HG03571 (cell line): ENCODE measurements at regions not wholly inside any gene's neighbourhood (a gene's known extent, or its start where the extent isn't known, plus 50 kb on each side); places are given as distances from the start of the nearest gene placed in this dataset.

ENCODE experiments used
- ATAC-seq: cut with Tn5 transposase; IDR thresholded peaks from one replicate; pipeline ENCODE4 v1.9.1; 2021; ENCODE audit not compliant: unreplicated experiment

DNA sequence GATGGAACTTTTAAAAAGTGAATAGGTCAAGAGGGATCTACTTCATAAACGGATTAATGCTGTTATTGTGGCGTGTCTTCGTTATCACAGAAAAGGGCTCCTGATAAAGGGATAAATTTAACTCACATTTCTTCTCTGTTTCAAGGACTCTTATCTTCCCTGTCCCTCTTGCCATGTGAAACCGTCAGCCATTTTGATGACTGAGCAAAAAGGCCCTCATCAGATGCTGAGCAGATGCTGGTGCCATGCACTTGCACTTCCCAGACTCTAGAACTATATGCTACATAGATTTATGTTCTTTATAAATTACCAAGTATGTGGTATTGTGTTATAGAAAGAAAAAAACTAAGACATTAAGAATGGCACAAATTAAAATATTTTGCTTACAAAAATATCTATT, 1011.8 kb upstream of the GBE1 start:
- ATAC-seq: no peak

DNA sequence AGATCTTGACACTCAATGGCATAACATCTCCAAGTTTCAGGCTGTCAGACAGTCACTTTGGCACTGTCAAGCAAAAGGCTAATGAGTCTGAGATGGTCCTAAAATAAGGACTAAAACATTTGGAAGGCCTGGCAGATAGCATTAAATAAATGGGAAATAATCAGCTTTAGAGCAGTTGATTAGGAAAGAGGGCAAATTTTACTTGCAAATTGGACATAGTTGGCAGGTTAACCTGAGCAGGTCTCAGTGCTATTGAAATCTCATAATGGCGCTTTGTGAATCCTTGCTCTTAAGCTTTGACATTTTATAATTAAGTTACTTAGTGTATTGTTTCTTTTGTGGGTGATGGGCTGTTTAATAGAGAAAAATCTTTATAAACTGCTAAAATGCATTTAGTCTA, 1003.1 kb upstream of the GBE1 start:
- ATAC-seq: no peak

DNA sequence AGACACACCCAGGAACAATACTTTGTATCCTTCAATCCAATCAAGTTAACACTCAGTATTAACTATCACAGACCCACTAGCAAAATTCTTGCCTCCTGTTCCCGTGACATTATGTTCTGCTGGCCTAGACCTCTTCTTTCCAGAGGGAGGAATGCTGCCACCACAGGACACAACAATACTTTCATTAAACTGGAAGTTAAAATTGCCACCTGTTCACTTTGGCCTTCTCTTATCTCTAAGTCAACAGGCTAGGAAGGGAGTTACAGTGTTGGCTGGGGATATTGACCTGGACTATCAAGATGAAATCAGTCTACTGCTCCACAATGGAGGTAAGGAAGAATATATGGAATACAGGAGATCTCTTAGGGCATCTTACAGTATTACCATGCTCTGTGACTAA, 1000.4 kb upstream of the GBE1 start:
- no peak for ATAC-seq

DNA sequence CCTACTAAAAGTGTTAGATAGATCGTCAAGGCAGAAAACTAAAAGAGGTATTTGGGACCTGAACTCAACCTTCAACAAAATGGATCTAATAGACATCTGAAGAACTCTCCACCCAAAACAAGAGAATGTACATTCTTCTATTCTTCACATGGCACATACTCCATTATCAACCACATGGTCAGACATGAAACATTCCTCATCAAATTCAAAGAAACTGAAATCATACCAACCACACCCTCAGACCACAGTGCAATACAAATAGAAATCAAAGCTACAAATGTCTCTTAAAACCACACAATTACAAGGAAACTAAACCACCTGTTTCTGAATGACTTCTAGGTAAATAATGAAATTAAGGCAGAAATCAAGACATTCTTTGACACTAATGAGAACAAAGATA, 984.1 kb upstream of the GBE1 start:
- no peak for ATAC-seq

DNA sequence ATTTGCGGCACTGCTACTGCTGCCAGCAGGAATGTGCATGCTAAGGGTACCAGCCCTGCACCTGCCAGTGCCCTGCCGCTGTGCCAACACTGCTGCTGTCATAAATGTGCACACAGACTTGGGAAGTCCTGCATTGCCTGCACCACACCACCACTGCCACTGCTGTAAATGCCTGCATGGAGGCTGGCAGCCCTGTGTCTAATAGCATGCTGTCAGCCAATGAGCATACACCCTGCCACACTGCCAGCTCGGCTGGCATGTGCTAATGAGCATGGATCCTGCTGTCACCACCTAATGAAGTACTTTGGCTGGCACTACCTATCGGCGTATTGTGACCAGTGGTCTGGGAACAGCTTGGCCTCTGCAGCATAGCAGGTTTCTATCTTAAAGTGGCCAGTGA, 981.8 kb upstream of the GBE1 start:
- no peak for ATAC-seq

DNA sequence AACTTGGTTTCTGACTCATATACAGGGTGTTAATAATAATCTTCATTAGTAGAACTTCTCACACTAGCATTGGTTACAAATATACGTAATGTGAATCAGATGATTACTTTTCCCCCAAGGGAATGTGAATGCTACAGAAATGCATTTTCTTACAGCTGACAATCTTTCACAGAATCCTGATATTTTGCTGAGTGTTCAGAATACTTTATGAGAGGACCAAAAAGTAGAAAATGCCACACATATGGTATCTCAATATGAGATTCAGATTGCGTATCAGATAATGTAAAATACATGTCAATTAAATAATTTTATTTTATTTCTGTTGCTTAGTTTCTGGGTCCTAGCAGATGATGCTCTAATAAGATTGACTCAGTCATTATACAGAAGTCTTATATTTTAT, 979.9 kb upstream of the GBE1 start:
- ATAC-seq: no peak

DNA sequence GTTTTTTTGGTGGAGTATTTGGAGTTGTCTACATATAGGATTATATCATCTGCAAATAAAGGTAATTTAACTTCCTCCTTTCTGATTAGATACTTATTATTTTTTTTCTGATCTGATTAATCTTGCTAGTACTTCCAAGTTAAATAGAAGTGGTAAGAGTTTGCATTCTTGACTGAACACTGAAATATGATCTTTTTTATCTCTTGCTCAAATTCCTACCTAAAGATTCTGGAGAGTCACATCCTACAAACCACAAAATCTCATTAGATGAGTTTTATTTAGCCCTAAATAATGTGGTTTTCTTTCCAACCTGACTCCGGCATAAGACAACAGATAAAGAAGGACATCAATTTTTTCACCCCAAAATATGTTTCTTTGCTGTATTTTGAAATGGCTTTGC, 977.9 kb upstream of the GBE1 start:
- ATAC-seq: no peak

DNA sequence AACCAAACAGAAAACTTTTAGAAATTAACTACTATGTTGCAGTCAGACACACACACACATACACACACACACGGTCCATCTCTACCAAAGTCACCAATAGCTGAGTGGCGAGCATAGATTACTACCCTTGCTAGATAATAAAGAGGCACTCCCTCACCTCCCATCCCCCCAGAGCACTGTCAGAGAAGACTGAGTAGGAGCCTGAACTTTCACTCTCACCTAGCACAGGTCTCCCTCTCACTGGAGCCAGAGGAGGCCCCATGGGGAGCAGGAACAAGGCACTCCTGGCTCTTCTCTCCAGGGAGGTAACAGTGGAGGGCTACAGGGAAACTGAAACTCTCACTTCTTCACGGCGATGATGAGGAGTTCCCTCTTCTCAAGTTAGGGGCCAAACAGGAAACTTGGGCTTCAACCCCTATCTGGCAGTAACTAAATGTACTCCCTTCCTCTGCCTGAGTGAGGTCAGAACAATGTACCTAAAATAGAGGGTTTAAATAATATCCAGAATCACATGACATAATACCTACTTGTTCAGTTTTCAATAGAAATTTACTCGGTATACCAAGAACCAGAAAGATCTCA, 975.3 kb upstream of the GBE1 start:
- no peak for ATAC-seq

DNA sequence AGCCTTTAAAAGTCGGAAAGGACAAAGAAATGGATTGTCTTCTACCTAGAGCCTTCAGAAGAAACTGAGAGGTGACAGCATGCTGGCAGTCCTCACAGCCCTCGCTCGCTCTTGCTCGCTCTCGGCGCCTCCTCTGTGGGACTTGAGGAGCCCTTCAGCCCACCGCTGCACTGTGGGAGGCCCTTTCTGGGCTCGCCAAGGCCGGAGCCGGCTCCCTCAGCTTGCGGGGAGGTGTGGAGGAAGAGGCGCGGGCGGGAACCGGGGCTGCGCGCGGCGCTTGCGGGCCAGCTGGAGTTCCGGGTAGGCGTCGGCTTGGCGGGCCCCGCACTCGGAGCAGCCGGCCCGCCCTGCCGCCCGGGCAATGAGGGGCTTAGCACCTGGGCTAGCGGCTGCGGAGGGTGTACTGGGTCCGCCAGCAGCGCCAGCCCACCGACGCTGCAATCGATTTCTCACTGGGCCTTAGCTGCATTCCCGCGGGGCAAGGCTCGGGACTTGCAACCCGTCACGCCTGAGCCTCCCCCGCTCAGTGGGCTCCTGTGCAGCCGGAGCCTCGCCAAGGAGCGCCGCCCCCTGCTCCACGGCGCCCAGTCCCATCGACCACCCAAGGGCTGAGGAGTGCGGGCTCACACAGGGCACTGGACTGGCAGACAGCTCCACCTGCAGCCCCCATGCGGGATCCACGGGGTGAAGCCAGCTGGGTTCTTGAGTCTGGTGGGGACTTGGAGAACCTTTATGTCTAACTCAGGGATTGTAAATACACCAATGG, 953.8 kb upstream of the GBE1 start:
- no peak for ATAC-seq

DNA sequence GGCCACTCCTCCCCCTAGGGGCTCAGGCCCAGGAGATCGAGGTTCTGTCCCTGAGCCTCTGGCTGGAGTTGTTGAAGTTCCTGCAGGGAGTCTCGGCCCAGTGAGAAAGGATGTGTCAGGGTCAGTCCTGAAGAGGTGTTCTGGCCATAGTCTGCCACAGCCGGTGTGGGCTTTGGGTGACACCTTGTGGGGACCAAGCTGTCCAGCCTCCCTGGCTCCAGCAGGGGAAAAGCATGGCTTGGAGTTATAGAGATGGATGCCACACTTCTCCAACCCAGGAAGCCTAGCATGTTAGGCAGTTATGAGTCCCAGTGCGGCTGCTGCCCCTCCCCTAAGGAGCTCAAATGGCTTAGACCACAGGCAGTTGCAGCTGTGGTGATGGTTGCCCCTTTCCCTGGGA, 945.6 kb upstream of the GBE1 start:
- ATAC-seq: no peak

DNA sequence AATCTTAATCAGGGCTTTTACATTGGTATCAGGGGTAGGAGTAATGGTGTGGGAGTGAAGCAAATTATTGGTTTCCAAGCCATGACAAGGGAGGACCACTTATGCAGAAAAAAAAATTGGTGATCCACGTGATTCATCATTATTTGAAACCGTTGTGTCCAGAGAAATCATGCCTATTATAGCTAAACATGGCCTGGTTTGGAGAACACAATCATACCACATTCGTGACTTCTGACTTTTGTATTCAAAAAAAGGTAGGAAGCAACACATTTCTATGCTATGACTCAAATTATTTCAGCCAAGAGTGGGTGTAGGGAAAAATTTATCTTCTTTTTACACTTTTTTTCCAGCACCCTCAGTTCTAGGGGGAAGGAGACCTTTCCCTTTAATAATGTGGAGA, 924.3 kb upstream of the GBE1 start:
- ATAC-seq: no peak

DNA sequence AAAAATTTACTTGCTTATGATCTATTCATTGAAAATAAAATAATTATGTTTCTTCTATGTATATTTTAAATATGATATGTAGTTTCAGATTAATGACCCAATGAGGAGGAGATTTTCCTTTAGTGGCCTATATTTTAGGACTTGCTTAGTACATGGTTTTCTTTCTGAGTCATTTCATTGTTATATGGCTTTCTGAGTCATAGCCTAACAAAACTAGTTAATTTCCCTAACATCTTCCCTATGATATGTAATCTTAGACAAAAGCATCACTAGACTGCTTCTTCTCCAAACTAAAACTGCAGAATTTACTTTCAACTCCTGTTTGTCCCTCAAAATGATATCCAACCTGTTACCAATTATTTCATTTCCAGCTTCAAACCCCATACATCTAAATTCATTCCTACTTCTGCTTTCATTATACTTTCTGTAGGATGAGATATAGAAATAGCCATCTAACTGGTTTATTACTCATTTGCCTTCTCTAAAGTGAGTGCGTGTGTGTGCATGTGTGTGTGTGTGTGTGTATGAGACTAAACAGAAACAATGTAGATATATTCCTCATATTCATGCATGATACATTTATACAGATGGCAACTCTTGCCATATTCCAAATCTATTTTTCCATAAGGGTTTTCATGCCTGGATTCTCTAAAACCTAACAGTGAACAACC, 915.0 kb upstream of the GBE1 start:
- ATAC-seq: no peak

DNA sequence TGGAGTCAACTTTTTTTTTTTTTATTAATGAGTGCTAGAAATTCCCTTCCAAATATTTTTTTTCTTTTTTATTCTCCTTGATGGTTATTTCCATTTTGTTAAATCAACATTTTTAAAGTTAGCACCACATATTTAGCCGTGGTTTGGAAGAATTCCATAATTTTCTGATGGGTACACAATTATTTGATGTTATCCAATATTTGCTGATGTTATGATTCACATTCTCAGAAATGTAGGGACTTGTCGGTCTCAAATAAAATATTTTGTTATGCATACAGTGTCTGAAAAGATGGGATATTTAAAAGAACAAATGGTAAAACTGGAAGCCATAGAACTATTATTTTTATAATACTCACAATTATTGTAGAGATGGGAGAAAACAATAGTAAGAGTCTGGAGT, 911.5 kb upstream of the GBE1 start:
- ATAC-seq: no peak

DNA sequence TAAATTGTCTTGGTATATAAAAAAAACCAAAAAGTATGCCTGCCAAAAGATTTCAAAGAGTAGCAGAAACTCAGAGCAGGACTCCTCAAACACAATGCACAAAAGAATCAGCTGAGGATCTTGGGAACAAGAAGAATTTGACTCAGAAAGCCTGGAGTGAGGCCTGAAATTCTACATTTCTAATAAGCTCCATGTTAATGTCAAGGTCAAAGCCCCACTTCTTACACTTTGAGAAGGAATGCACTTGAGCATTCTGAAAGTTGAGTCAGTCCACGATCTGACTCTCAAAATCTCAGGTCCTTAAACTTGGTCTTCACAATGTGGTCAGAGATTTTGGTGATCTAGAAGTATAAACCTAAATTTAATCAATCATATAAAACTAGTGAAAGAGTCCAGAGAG, 910.0 kb upstream of the GBE1 start:
- ATAC-seq: no peak

DNA sequence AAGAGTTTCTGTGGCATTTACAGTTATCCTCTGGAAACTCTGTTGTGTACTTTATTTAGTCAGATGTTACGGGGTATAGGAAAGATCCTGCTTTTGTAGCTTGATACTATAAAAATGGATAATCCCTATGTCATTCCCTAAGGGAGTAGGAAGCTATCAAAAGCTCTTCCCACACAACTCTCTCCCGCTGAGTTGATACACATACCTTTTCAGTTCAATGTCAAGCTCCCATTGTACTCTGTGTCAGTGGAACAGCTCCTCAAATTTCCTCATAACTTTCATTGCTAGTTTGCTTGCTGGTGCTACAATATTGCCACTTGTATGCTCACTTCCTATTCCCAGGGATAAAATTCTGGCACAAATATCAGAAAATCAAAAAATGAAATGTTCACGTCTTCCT, 893.3 kb upstream of the GBE1 start:
- no peak for ATAC-seq

DNA sequence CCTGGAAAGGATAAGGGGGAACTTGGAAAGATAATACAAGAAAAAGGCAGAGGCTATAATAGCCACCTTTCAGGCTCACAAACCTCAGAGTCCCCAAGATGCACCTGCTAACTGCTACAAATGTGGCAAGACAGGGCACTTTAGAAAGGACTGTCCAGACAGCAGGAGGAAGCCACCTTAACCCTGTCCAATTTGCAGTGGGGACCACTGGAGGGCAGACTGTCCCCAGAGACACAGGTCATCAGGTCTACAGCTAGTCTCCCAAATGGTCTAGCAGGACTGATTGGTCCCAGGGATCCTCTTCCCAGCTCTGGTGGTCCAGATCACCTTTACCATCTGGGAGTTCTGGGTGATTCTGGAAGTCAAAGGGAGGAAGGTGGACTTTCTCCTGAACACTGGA, 882.5 kb upstream of the GBE1 start:
- no peak for ATAC-seq

DNA sequence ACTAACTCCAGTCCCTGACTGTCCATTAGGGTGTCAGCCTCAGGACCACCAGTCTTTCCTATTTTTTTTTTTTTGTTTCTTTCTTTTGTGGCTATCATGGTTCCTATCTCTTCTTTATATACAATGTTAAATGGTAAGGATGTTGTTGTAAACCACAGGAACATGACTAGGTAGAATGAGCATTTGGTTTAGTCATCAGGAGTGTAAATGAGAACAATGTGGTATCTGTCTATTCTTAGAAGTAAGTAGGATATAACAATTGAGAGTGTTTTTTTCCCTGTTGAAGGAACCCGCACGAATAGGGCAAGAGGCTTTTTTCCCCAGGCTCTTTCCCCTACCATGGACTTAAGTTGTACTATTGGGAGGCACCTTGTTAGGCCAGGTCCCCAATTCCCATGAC, 880.3 kb upstream of the GBE1 start:
- no peak for ATAC-seq

DNA sequence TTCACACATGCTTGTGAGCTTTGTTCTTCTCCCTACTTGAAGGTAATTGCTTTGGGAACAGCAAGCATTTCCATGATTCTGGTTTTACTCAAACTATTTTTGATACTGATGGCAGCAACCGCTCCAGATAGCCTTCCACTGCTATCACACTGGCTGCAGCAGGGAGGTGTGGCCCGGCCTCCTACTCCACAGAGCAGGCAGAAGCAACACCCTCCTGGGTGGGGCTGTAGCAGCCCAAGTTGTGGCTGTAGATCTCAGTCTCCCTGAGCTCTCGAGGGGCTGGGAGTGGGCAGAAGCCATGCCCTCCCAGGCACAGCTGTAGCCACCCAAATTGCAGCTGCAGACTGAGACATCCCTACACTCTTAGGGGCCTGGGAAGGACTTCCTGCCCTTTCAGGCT, 878.8 kb upstream of the GBE1 start:
- no peak for ATAC-seq

DNA sequence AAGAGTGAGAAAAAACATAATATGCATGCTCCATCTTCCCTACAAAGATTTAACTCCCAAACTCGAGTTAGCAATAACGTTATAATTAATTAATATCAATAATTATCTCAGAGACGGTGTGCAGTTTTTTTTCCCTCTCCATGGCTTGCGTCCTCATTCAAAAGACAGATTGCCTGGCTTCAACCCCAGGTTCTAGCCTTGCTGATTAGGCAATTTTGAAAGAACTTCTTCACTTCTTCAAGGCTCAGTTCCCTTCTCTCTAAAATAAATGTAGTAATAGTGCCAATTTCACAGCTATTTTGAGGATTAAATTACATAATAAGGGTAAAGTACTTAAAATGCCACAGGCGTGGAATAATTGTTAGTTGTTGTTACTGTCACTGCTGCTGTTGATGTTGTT, 876.1 kb upstream of the GBE1 start:
- ATAC-seq: no peak

DNA sequence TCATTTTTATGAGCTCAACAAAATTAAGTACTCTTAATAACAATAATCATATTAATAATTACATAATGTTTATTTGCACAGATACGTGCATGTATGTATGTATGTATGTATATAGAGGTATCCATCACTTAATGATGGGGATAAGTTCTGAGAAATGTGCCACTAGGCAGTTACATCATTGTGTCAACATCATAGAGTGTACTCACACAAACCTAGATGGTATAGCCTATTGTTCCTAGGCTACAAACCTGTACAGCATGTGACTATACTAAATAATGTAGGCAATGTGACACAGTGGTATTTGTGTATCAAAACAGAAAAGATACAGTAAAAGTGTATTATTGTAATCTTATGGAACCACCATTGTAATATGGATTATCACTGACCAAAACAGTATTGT, 874.7 kb upstream of the GBE1 start:
- no peak for ATAC-seq

DNA sequence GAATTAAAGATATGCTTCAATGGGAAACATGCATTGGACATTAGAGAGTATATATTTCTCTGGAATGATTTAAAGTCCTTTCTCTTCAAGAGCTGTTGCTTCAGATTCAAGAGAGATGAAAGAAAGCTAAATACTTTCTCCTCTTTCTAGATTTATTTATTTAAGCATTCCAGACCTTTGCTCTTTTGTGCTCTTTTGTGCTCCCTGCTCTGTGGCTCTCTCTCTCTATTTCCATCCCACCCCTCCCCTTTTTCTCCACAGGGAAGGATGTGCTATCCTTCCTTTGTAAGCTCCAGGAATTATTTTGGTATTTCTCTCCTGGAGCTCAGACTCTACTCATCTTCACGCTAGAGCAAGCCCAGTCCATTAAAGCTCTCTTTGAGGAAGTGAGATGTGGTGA, 871.9 kb upstream of the GBE1 start:
- no peak for ATAC-seq

DNA sequence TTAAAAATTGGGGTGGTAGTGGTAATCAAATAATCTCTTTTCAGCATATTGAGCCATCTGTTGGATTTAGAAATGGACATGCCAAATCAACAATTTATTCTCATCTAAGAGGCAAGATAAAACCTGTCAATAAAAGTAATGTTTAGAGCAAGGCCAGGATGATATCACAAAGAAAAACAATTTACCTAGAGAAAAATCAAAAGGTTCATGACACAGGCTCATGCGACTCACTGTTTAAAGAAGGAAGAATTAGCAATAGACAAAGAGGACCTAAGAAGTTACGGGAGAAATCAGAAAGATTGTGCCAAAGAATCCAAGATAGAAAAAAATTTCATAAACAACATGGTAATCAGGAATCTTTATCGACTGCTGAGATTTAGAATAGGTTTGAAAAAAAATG, 868.5 kb upstream of the GBE1 start:
- ATAC-seq: no peak
